Activated effector memory CD4-positive, alpha-beta T cell treated with Interleukin-2 at 50 U/mL for 16 hours (primary cell): ENCODE measurements at regions not wholly inside any gene's neighbourhood (a gene's known extent, or its start where the extent isn't known, plus 50 kb on each side); places are given as distances from the start of the nearest gene placed in this dataset.

Source experiments
- DNase-seq: peaks from one replicate; pipeline ENCODE4 v3.0.0-alpha.2; 2020

DNA sequence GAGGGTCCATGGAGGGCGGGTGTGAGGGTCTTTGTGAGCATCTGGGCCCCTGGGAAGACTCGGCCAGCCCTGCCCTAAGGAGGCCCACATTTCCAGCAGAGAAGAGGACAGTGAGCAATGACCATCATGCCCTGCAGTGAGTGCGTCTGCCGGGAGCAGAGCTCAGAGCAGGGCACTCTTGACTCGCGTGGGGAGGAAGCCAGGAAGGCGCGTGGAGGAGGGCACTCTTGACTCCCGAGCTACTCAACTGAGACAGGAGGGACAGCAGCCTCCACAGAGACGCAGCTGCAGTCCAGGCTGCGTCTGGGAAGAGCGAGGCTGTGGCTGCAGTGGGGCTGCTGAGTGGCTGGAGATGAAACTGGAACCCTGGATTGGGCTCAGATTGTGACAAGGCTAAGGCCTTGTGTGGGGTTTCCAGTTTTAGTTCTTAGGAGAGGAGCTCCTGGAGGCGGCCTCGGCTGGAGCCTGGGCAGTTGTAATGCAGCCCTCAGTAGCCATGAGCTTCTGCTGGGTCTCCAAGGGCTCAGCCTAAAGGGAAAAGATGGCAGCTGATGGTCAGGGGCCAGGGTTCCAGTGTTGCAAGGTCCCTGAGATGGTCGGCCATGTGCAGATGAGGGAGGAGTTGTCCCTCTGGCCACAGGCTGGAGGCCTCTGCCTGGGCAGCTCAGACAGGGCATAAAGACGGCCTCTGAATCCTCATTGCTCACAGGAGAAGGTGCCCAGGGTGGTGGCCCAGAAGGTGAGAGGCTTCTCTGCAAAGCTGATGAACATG is 264.7 kb upstream of the B3GAT1 start:
- DNase-seq = no peak

DNA sequence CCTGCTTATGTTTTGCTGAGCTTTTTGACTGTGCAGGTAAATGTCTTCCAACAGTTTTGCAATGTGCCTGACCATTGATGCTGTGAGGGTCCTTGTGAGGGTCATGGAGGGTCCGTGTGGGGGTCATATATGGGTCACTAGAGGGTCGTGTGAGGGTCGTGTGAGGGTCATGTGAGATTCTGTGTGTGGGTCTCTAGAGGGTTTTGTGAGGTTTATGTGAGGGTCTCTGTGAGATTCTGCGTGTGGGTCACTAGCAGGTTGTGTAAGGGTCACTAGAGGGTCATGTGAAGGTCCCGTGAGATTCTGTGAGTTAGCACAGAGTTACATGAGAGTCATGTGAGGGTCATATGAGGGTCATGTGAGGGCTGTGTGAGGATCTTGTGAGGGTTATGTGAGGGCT is 263.9 kb upstream of the B3GAT1 start:
- no peak for DNase-seq

DNA sequence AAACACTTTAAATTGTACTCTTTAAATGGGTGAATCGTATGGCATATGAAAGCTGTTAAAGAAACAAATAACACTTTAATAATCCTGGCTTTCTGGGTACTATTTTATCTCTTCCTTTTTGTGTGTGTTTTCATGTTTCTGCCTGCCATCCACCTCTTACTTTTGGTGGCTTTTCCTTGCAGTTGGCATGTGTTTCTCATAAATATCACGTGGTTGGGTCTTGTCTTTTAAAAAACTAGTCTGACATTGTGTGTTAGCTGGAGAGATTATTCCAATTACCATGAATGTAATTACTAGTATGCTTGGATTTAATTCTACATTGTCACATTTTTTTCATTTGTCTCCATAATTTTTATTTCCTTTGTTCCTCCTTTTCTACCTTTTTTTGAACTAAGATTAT is 262.9 kb upstream of the B3GAT1 start:
- DNase-seq = no peak

DNA sequence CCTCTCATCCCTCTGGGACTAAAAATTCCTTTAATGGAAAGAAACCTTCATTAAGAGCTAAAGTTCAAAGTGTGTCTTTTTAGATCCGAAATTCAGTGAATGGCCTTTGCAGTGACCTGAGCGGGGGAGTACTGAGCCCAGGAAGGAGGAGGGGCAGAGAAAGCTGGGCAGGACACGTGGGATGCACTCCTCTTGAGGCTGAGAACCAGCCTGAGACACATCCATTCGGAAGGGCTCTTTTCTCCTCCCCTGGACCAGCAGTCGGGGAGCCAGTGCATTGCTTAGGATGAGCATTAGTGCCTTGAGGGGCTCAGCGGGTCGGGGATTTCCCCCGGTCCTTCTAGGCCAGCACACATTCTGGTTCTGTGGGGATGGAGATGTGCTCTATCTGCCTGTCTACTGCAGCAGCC is 258.9 kb upstream of the B3GAT1 start:
- no peak for DNase-seq

DNA sequence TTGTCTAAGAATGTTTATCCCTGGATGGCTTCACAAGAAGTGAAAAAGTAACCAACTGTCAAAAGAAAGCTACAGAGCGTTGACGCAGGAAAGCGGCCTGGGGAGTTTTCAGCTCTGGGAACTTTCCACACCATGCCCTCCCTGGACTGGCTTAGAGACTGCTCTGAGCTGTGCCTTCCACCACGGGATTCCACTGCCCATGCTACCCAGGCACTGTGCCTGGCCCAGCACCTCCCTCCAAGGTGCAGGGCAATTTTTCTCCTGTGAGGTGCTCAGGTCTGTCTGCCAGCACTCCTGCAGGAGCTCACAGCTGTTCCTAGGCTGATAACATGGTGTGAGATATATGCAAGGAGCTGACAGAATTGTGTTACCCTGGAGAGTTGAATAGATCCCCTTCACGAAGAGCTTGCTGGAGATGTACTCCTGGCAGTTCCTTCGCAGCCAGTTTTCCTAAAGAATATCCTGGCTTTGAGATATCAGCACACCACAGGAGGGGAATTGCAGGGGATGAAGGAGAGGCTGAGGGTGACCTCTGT is 258.3 kb upstream of the B3GAT1 start:
- no peak for DNase-seq

DNA sequence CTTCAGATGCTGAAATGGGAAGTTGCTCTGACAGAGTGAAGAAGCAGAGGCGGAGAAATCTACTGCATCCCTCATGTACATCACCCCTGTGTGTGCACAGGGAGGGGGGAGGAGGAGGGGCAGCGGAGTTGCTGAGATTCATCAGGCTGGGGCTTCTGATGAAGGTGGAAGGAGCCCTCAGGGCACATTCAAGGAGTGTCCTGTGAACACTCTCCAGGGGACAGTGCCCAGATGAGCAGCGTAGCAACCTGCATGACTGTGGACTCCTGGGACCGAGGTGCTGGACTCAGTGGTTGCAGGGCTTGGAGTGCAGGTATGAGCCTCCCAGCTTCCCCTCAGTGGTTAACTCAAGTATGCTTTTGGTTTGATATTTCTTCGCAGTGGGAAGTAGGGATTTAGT is 257.8 kb upstream of the B3GAT1 start:
- no peak for DNase-seq

DNA sequence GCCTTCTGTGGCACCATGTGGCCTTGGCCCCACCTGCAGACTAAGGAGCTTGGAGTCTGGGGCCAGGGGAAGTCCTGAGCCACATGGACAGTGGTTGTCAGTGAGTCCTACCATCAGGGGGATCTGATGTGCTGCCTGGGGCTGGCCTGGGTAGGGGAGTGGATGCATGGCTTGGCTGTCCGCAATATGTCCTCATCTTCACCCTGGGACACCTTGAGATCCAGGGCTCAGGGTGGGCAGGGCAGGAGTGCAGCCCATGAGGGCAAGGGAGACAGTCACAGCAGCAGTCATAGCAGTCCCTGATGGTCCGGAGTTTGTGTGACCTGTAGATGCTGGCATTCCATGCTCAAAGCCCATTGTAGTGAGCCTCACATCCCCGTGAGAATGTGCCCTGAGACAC is 256.8 kb upstream of the B3GAT1 start:
- no peak for DNase-seq

DNA sequence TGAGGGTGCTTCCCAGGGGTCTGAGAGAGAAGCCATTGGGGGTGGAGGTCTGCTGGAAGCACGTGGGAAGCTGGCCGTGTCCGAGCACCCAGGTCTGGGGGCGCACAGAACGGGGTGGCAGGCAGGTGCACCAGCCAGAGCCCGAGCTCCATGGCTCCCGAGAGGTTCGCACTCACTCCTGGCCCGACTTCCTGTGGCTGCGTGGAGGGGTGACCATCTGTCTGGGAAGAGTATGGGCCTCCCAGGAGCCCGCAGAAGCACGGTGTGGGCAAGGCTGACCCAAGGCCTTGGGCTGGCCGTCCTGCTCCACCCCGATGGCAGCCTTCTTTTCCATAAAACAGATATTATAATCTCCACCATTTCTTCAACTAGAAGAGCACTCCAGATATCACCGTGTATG is 256.0 kb upstream of the B3GAT1 start:
- DNase-seq = no peak

DNA sequence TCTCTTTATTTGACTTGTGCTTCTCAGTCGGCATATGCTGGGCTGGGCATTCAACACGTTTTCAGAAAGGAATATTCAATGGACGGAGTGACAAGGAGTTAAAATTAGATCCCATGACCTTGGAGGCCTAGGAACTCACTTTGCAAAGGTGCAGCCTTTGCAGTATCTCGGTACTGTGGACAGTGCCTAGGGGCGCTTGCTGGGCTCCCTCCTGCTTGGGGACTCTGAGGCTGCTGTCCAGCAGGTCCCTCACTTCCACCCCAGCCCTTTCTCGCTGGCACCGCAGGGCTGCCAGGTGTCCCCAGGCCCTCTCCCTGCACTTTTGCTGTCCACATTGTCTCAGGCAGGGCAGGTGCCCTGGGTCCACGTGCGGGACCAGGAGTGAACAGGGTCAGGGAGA is 255.5 kb upstream of the B3GAT1 start:
- no peak for DNase-seq

DNA sequence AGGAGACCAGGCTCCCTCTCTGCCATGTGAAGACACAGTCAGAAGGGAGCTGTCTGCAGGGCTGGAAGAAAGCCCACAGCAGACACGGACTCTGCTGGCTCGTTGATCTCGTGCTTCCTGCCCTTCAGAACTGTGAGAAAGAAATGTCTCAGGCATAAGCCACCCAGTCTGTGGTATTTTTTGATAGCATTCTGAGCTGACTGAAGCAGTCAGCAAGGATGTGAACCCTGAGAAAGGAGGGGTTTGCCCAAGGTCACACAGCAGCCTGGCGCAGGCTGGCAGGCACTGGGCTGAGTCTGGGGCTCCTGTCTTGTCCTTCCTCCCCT is 255.1 kb upstream of the B3GAT1 start:
- DNase-seq = no peak

DNA sequence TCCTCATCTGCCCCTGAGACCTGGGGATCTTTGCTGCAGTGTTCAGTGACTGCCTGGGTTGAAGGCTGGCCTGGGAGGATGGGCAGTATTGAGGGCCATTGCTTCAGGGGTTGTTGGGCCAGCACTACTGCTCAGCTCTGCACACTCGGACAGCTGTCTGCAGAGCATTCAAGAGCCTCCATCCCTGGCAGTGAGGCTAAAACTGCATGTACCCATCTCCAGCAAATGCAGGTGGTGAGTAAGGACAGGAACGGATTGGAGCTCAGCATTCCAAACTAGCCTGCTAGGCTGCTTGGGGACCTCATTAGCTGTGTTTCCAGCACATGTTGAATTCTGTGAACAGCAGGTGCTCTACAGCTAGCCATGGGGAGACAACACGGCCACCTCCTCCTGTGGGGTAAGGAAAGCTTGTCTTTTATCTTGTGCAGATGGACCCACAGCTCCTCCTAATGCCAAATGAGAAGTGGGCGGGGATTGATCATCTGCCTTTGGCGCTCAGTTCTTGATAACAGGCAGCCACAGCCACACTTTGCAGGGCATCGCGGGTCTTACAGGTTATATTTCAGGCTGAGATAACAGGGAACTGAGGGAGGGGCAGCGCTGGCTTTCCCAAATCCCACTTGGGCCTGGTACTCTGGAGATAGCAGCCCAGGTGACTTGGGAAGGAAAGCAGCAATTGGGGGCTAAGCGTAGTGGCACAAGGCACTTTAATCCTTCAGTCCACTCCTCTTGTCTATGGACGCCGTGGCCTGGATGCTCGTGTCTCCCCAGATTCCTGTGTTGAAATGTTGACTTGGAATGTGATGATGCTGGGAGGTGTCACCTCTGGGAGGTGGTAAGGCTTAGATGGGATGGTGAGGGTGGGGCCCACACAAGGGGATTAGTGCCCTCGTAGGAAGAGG is 254.5 kb upstream of the B3GAT1 start:
- DNase-seq = no peak

DNA sequence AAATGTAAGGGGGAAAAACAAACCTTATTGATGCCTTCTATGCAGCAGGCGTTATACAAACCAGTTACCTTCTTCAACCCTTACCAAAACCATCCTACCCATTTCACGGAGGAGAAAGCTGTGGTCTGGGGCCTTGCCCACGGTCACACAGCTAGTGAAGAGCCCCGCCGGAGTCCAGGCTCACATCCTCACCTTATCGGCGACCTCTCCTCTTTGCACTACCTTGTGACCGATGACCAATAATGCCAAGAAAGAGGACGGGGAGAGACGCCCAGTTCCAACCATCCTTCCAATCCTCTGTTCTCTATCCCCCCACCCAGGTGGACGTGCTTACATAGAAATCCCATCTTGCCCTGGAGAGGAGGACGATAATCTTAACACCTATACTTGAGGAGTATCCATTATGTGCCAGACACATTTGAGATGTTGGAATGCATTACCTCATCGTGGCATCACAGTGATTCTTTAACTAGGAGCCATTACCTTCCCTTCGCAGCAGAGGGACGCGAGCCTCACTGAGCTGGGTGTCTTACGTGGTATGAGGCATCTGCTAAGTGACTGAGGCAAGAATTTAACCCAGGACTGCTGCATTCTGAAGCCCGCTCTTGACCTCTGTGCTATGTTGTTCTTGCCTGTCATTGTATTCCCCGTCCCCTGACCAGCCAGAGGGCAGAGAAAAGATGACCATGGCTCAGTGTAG is 253.7 kb upstream of the B3GAT1 start:
- no peak for DNase-seq

DNA sequence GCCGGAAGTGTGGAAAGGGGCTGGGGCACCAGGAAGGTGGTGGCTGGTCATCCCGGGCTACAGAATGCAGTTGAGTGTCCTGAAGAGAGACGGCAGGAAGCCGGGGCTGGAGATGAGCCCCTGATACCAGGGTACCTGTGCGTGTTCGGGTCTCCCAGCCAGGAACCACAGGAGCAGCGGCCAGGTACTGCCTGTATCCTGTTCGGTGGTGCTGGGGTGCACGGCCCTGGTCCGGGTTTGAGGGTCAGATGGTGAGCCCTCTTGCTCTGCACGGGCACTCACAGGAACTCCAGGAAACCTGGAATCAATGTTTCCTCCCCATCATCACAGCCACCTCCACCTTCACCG is 253.1 kb upstream of the B3GAT1 start:
- DNase-seq = no peak

DNA sequence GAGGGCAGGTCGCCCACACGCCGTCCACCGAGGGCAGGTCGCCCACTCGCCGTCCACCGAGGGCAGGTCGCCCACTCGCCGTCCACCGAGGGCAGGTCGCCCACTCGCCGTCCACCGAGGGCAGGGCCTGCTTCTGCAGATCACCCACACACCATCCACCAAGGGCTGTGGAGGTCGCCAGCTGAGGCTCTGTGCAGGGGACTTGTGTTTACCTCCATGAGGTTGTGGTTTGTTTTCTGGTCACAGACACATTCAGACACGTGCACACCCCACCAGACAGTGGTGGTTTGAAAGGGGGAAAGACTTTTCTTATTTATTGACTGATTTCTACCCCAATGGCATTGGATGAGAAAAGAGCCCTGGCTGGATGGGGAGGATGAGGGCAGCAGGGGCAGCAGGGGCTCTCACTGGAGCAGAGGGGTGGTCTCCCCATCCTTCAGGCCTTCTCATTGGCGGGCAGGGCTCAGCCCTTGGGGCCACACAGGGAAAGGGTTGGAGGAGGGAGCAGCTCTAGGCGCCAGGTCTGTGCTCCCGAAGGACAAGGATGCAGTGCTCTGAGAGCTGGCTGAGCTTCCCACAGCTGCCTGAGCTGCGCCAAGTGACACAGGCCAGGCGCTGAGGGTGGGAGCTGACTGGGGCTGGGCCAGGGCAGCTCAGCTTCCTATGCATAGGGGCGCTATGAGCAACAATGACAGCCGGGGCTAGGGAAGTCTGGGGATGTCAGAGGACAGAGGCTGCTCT is 252.6 kb upstream of the B3GAT1 start:
- no peak for DNase-seq

DNA sequence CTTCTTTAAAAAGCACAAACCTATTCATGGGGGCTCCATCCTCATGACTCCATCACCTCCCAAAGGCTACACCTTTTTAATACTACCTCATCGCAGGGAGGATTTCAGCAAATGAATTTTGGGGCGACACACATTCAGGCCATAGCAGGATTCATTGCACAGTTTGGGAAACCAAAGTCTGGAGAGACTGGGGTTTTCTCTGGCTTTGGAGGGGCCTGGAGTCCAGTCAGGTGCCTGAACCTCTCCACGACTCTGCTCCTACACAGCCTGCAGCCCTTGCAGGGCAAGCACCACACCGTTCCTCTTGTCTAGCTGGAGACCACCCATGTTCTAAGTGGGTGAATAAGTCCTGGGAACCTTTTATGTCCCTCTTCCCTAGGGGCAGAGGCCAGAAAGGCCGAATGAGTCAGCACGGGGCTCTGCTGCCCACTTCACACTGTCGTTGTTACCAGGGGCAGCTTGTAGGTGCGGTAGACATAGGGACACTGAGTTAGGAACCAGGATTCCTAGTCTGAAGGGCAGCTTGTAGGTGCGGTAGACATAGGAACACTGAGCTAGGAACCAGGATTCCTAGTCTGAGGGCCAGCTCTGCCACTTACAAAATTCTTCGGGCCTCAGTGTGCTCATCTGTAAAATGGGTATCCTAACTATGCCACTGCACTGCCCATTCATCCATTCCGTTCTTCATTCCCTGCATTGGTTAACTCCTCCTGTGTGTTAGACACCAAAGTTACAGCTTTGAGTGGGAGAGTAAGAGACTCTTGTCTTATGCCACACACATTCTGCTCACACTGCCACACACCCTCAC is 251.7 kb upstream of the B3GAT1 start:
- DNase-seq = no peak

DNA sequence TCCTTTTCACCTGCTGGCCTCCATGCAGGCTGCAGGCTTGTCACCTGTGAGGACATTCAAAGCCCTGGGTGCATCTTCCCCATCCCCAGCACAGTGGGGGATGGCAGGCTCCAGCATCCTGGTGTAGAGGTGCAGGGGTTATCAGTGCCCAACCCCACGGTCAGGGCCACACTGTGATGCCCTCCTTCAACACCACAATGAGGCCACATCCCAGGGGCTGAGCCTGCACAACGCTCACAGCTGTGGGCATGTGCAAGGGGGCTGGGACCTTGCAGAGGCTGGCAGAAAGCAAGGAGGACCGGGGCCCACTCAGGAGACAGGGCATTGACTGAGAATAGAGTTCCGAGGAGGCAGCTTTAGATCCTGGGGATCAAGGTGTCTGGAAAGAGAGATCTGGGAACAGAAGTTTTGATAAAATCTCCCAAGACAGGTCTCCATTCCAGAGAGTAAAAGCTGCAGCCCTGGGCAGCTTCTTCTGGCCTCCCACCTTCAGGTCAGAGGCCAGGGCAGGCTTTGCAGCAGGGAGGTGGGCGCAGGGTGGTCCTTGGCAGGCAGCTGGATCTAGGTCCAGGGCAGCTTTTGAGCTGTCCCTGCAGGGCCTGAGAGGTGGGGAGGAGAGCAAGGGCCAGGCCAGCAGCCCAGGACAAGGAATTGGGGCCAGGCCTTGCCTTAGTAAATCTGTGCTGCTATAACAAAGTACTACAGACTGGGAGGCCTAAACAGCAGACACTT is 250.8 kb upstream of the B3GAT1 start:
- DNase-seq = no peak

DNA sequence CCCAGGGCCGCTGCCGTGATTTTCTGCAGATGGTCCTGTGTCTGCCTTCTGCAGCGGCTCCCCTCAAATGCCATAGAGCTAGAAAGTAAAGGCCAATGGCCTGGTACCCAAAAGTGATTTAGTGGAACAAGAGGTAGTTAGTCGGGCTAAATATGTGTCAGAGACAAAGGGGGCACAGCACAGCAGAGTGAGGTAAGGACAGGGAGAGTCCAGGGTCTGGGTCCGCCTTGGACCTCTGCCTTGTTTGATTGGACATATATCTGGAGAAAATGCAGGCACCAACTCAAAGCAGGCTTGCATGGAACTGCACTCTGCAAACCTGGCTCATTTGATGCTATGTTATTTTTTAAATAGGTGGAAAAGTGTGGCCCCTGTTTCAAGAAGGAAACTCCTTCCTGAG is 249.6 kb upstream of the B3GAT1 start:
- no peak for DNase-seq

DNA sequence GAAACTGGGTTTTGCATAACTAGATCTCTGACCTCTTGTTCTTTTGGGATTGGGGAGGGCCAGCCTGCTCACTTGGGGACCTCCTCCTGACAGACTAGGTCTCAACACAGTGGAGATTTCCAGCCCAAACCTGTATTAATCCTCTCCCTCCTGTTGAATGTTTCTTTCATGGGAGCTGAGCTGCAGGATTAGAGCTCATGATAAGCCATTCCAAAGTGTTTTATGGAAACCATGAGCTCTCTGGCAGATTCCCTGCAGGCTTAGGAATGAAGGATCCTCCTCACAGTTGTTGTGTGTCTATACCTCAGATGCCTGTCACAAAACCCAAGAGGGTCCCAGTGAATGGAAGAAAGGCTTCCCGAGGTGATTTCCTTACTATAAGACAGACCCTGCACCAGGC is 248.4 kb upstream of the B3GAT1 start:
- DNase-seq = no peak

DNA sequence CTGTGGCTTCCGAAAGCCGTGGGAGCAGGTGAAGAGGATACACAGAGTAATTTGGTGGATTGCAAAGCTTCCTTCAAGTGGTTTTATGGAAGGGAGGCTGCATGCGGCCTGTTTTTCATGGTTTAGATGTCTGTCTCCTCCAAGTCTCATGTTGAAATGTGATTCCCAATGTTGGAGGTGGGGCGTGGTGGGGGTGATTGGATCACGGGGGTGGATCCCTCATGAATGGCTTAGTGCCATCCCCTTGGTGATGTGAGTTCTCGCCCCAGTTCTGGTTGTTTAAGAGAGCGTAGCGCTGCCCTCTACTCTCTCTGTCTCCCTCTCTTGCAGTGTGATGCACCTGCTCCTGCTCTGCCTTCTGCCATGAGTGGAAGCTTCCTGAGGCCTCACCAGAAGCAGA is 247.8 kb upstream of the B3GAT1 start:
- no peak for DNase-seq

DNA sequence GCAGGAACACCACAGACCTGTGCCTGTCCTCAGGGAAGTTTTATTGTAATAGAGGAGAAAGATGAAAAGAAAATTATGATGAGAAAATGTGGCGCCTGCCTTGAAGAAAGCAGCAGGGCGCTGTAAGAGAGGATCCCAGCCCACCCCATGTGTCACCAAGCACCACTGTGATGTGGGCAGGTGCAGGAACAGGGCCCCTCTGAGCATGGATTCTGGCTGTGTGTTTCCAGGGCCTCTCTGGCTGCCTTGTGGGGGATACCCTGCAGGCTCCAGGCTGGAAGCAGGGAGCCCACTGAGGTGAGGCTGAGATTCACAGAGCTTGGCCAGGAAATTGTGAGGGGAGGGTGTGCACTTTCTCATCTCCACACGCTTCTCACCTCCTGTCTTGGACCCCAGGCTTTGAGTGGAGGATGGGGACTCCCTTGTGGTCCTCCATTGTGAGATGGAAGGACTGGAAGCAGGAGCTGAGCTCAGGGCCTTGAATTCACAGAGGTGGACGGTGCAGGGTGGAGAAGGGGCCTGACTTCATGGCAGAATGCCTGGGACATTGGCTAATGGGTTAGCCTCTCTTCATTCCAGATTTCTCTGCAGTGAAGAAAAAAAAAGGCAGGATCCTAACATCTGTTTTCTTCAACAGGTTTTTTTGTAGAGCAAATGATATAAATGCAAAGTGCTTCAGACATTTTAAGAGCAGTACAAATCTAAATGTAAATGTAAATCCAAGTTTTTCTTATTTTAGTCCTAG is 246.6 kb upstream of the B3GAT1 start:
- no peak for DNase-seq

DNA sequence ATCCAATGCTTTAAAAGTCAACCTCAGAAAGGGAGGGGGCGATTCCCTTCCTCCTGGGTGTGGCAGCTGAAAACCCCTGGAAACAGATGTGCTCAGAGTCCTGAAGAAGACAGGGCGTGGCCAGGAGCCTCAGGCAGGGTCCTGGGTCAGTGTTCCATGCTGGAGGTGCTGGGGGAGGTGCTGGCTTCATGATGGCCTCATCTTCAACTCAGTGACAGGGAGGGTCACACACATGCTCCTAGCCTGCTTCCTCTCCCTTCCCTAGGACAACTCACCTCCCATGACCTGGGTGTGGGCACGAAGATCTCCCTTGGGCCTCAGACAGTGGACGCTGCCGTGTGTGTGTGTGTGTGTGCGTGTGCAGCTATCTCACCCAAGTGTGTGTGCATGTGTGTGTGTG is 245.6 kb upstream of the B3GAT1 start:
- DNase-seq = no peak
